Stimulated activated naive CD8-positive, alpha-beta T cell treated with anti-CD3 and anti-CD28 coated beads, Interleukin-15, Interleukin-2, amounts not matched to agents 100 ng/mL and 50 ng/mL, for 24 hours (primary cell): ENCODE measurements at regions not wholly inside any gene's neighbourhood (a gene's known extent, or its start where the extent isn't known, plus 50 kb on each side); places are given as distances from the start of the nearest gene placed in this dataset.
"Not testable (repeated sequence)": the region's sequence is repeated elsewhere in the genome, so short reads cannot be mapped to it uniquely, and the experiment has no call there.

Source experiments
- H3K27ac Mint-ChIP-seq: one replicate; pipeline ENCODE4 v1.8.0; 2021; ENCODE audit warnings: mild to moderate bottlenecking, mixed read lengths
- H3K27me3 Mint-ChIP-seq: one replicate; pipeline ENCODE4 v1.8.0; 2021; ENCODE audit warnings: mixed read lengths
- H3K36me3 Mint-ChIP-seq: one replicate; pipeline ENCODE4 v1.8.0; 2021; ENCODE audit warnings: low read depth, mixed read lengths
- H3K4me1 Mint-ChIP-seq: one replicate; pipeline ENCODE4 v1.8.0; 2021; ENCODE audit warnings: low read depth, mixed read lengths
- H3K4me3 Mint-ChIP-seq: one replicate; pipeline ENCODE4 v1.8.0; 2021; ENCODE audit warnings: mild to moderate bottlenecking, mixed read lengths
- H3K9me3 Mint-ChIP-seq: one replicate; pipeline ENCODE4 v1.8.0; 2021; ENCODE audit warnings: mixed read lengths

GRCh38 chr17:64767269-64767997 is 105.3 kb upstream of the SMURF2 start:
- Mint-ChIP-seq H3K9me3 (no peaks in the 10 kb centered on the region), H3K27me3 (no peaks in the 10 kb centered on the region), H3K27ac (no peak overlapping the region), H3K36me3 (peaks cover 3% of the 10 kb centered on the region), H3K4me3 (no peak overlapping the region), H3K4me1 (no peaks in the 10 kb centered on the region)

GRCh38 chr17:64765191-64765889 is 103.2 kb upstream of the SMURF2 start:
- peaks cover 4% of the 10 kb centered on the region for H3K36me3 Mint-ChIP-seq
- H3K27ac Mint-ChIP-seq, result no peak overlapping the region
- H3K9me3 Mint-ChIP-seq, result no peaks in the 10 kb centered on the region
- H3K4me3 Mint-ChIP-seq, result no peak overlapping the region
- H3K4me1 Mint-ChIP-seq, result no peaks in the 10 kb centered on the region
- H3K27me3 Mint-ChIP-seq, result no peaks in the 10 kb centered on the region

- Mint-ChIP-seq H3K27ac (no peak overlapping the region), H3K36me3 (peaks cover 23% of the 10 kb centered on the region)
Measured at GRCh38 chr17:64750891-64751677, 89.0 kb upstream of the SMURF2 start.

GRCh38 chr17:64750478-64750877 is 88.4 kb upstream of the SMURF2 start:
- Mint-ChIP-seq H3K4me1 (no peaks in the 10 kb centered on the region), H3K36me3 (peaks cover 20% of the 10 kb centered on the region), H3K27ac (no peak overlapping the region), H3K4me3 (no peak overlapping the region), H3K27me3 (no peaks in the 10 kb centered on the region), H3K9me3 (no peaks in the 10 kb centered on the region)

More at GRCh38 chr17:64750891-64751677, 89.0 kb upstream of the SMURF2 start:
- no peaks in the 10 kb centered on the region for H3K27me3 Mint-ChIP-seq
- no peak overlapping the region for H3K4me3 Mint-ChIP-seq
- H3K4me1 Mint-ChIP-seq, result no peaks in the 10 kb centered on the region
- H3K9me3 Mint-ChIP-seq, result no peaks in the 10 kb centered on the region

- Mint-ChIP-seq H3K27me3 (no peaks in the 10 kb centered on the region), H3K27ac (no peak overlapping the region), H3K4me3 (no peak overlapping the region), H3K4me1 (no peaks in the 10 kb centered on the region), H3K9me3 (no peaks in the 10 kb centered on the region), H3K36me3 (peaks cover 15% of the 10 kb centered on the region)
Measured at GRCh38 chr17:64749306-64749705, 87.2 kb upstream of the SMURF2 start.

- Mint-ChIP-seq H3K36me3 (peaks cover 12% of the 10 kb centered on the region), H3K27me3 (no peaks in the 10 kb centered on the region), H3K4me3 (no peak overlapping the region), H3K27ac (no peak overlapping the region), H3K4me1 (no peaks in the 10 kb centered on the region), H3K9me3 (no peaks in the 10 kb centered on the region)
Measured at GRCh38 chr17:64747938-64748540, 85.9 kb upstream of the SMURF2 start.

- H3K36me3 Mint-ChIP-seq, result no peaks in the 10 kb centered on the region
Measured at GRCh38 chr17:64742326-64742725, 80.2 kb upstream of the SMURF2 start.

GRCh38 chr17:64741916-64742315 is 79.8 kb upstream of the SMURF2 start:
- H3K27ac Mint-ChIP-seq, H3K9me3 Mint-ChIP-seq, H3K36me3 Mint-ChIP-seq, H3K4me1 Mint-ChIP-seq, H3K4me3 Mint-ChIP-seq, H3K27me3 Mint-ChIP-seq: not testable (repeated sequence)

More at GRCh38 chr17:64742326-64742725, 80.2 kb upstream of the SMURF2 start:
- Mint-ChIP-seq H3K27ac (no peak overlapping the region), H3K4me1 (peaks cover 5% of the 10 kb centered on the region), H3K4me3 (no peak overlapping the region), H3K27me3 (no peaks in the 10 kb centered on the region), H3K9me3 (no peaks in the 10 kb centered on the region)

- Mint-ChIP-seq H3K36me3 (no peaks in the 10 kb centered on the region), H3K4me3 (no peak overlapping the region), H3K27me3 (no peaks in the 10 kb centered on the region), H3K4me1 (peaks cover 16% of the 10 kb centered on the region), H3K27ac (no peak overlapping the region), H3K9me3 (no peaks in the 10 kb centered on the region)
Measured at GRCh38 chr17:64741038-64741641, 79.0 kb upstream of the SMURF2 start.

- Mint-ChIP-seq H3K27ac (no peak overlapping the region), H3K36me3 (no peaks in the 10 kb centered on the region), H3K4me1 (peaks cover 16% of the 10 kb centered on the region), H3K9me3 (no peaks in the 10 kb centered on the region), H3K27me3 (no peaks in the 10 kb centered on the region), H3K4me3 (no peak overlapping the region)
Measured at GRCh38 chr17:64739316-64740058, 77.4 kb upstream of the SMURF2 start.

GRCh38 chr17:64736804-64737492 is 74.8 kb upstream of the SMURF2 start:
- H3K27me3 Mint-ChIP-seq, result no peaks in the 10 kb centered on the region
- no peaks in the 10 kb centered on the region for H3K9me3 Mint-ChIP-seq
- no peaks in the 10 kb centered on the region for H3K36me3 Mint-ChIP-seq
- H3K4me1 Mint-ChIP-seq, result peaks cover 16% of the 10 kb centered on the region
- no peak overlapping the region for H3K27ac Mint-ChIP-seq
- no peak overlapping the region for H3K4me3 Mint-ChIP-seq

- H3K27me3 Mint-ChIP-seq, result no peaks in the 10 kb centered on the region
- no peak overlapping the region for H3K27ac Mint-ChIP-seq
- no peaks in the 10 kb centered on the region for H3K36me3 Mint-ChIP-seq
- H3K9me3 Mint-ChIP-seq, result no peaks in the 10 kb centered on the region
- peaks cover 10% of the 10 kb centered on the region for H3K4me1 Mint-ChIP-seq
- no peak overlapping the region for H3K4me3 Mint-ChIP-seq
Measured at GRCh38 chr17:64732336-64733006, 70.4 kb upstream of the SMURF2 start.

- H3K4me1 Mint-ChIP-seq, H3K36me3 Mint-ChIP-seq, H3K9me3 Mint-ChIP-seq, H3K4me3 Mint-ChIP-seq, H3K27ac Mint-ChIP-seq, H3K27me3 Mint-ChIP-seq: not testable (repeated sequence)
Measured at GRCh38 chr17:64730023-64730422, 67.9 kb upstream of the SMURF2 start.
